VCaP (cell line): ENCODE measurements at regions not wholly inside any gene's neighbourhood (a gene's known extent, or its start where the extent isn't known, plus 50 kb on each side); places are given as distances from the start of the nearest gene placed in this dataset.

Source experiments
- H3K27ac ChIP-seq: fragments of 450-650 bp; 2 replicates; pipeline ENCODE4 v1.5.1; 2017
- CTCF ChIP-seq: fragments of 450-650 bp; conservative IDR thresholded peaks from 2 replicates; pipeline ENCODE4 v1.5.1; 2017; ENCODE audit warnings: mild to moderate bottlenecking, moderate library complexity

DNA sequence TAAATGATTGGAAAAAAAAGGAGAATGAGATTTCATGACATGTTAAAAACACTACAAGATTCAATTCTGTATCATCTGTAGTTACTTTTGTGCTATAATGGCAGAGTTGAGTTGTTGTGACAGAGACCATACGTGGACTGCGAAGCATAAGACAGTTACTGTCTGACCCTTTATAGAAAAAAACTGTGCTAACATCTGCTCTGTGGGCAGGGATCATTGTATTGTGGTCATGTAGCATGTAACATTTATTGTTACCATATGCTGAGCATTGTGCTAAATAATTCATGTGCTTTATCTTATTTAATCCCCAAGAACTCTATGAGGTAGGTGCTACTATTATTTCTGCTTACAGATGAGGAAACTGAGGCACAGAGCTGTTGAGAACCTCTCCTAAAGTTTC, 147.3 kb upstream of the HMHB1 start:
- TF ChIP-seq CTCF: no peak
- H3K27ac ChIP-seq: no peak overlapping the region

GRCh38 chr5:143663872-143664271, 148.1 kb upstream of the HMHB1 start:
- no peak overlapping the region for H3K27ac ChIP-seq
- no peak for TF ChIP-seq CTCF

DNA sequence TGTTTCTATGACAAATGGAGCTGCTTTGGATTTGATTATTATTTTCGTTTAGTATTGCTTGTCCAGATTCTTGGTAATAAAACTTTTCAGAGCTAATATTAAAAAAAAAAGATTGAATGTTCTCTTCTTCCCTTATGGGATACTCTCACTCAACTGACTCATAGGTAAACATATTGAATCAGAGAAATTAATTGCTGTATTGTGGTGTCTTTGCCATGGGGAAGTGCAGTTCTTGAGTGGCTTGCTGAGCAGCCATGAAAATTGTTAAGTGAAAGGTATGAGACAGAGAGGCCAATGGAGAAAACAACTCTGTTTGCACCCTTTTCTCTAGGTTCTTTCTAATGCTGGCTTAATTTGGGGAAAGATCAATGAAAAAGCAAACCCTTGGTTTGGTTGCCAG, 149.9 kb upstream of the HMHB1 start:
- no peak overlapping the region for H3K27ac ChIP-seq
- no peak for TF ChIP-seq CTCF

DNA sequence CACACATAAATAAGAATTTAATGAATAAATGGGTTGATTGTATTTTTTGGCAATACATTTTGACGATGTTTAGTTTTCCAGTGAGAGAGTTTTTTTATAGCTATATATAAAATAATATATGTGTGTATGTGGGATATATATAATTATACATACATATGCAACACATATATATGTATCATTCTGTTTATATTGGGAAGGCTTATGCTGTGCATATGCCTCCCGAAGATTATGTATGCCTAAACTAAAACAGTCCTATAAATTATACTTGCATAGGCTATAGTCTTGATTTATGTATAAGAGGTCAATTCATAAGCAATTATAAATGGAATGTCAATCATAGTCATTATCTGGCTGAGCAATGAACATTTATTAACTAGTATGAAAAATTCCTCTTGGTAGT, 151.3 kb upstream of the HMHB1 start:
- TF ChIP-seq CTCF: no peak
- no peak overlapping the region for H3K27ac ChIP-seq

DNA sequence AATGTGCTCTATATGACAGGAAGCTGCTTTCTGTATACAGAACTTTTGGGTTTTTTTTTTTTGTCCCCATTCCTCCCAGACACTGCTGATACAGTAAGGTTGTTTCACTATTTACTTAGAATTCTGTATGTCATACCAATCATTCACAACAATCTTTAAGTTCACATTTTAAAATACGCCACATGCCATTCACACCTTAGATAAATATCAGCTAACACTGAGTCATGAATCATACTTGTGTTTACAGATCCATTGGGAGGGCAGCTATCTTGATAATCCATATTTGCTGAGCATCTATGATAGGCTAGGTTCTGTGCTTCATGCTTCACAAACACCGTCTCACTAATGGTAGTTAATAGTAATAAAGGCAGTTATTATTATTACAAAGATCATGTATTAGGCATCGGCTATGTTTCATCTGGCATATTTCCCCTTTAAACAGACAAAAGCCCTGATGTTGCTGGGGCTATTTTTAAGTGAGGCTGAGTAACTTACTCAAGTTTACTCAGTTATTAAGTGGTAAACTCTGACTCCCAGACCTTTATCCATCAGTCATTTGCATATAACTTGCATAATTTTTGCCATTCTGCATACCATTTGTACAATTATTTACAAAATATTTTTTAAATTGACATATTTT, 152.2 kb upstream of the HMHB1 start:
- no peak for TF ChIP-seq CTCF
- H3K27ac ChIP-seq: no peak overlapping the region

- no peak overlapping the region for H3K27ac ChIP-seq
- TF ChIP-seq CTCF: no peak
Observed at GRCh38 chr5:143658956-143659355, 153.0 kb upstream of the HMHB1 start.

DNA sequence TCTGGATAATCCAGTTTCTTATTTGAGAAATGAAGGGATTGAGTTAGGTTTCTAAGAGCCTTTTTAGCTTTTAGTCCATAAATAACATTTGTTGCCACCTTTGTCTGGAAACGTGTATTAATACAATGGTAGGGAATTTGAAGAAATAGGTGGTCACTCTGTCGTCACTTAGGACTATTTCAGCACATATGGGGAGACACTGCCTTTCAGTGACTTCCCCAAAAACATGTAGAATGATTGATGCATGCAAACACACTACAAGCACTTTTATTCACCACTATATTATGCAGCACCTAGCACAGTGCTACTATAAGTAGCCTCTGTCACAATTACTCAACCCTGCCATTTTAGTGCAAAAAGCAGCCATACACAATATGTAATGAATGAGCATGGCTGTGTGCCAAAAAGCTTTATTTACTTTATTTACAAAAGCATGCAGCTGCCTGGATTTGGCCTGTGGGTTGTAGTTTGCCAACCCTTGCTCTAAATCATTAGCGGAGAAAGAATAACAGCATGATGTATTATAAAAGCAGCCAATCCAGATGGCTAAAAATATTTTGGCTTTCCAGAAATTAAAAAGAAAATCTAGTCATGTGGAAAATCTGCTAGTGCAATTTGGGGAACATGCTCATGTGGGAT, 154.2 kb upstream of the HMHB1 start:
- H3K27ac ChIP-seq: no peak overlapping the region
- no peak for TF ChIP-seq CTCF
